ENCODE measurements at regions not wholly inside any gene's neighbourhood (a gene's known extent, or its start where the extent isn't known, plus 50 kb on each side); places are given as distances from the start of the nearest gene placed in this dataset.

DNA sequence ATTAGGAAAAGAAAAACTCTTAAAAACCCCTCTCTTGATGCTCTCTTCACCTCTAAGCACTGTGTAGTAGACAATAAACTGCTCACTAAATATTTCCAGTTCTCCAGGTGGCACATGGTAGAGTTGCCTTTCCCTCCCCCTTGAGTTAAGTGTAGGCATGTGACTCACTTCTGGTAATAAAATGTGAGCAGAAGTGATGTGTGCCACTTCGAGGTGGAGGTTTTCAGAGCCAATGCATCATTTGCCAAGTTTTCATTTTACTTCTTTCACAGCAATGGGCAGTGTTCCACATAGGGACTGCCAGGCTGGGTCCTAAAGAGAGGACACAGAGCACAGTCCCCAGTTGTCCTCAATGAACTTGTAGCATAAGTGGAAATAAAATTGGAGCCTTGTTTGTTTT lies 131.6 kb upstream of the NPY start:
- TF ChIP-seq GATA2 (CRISPR knock-in tag; IDR thresholded peaks at IDR 0.05): no peak
- TF ChIP-seq, protein P1, sequence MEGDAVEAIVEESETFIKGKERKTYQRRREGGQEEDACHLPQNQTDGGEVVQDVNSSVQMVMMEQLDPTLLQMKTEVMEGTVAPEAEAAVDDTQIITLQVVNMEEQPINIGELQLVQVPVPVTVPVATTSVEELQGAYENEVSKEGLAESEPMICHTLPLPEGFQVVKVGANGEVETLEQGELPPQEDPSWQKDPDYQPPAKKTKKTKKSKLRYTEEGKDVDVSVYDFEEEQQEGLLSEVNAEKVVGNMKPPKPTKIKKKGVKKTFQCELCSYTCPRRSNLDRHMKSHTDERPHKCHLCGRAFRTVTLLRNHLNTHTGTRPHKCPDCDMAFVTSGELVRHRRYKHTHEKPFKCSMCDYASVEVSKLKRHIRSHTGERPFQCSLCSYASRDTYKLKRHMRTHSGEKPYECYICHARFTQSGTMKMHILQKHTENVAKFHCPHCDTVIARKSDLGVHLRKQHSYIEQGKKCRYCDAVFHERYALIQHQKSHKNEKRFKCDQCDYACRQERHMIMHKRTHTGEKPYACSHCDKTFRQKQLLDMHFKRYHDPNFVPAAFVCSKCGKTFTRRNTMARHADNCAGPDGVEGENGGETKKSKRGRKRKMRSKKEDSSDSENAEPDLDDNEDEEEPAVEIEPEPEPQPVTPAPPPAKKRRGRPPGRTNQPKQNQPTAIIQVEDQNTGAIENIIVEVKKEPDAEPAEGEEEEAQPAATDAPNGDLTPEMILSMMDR (IDR thresholded peaks at IDR 0.05): no peak
- TF ChIP-seq RXRA (IDR thresholded peaks at IDR 0.05; ENCODE audit: borderline replicate concordance, low read depth): no peak
- no peak for TF ChIP-seq TEAD4 (IDR thresholded peaks at IDR 0.05; ENCODE audit: borderline replicate concordance, insufficient read depth)
- TF ChIP-seq, protein P2, sequence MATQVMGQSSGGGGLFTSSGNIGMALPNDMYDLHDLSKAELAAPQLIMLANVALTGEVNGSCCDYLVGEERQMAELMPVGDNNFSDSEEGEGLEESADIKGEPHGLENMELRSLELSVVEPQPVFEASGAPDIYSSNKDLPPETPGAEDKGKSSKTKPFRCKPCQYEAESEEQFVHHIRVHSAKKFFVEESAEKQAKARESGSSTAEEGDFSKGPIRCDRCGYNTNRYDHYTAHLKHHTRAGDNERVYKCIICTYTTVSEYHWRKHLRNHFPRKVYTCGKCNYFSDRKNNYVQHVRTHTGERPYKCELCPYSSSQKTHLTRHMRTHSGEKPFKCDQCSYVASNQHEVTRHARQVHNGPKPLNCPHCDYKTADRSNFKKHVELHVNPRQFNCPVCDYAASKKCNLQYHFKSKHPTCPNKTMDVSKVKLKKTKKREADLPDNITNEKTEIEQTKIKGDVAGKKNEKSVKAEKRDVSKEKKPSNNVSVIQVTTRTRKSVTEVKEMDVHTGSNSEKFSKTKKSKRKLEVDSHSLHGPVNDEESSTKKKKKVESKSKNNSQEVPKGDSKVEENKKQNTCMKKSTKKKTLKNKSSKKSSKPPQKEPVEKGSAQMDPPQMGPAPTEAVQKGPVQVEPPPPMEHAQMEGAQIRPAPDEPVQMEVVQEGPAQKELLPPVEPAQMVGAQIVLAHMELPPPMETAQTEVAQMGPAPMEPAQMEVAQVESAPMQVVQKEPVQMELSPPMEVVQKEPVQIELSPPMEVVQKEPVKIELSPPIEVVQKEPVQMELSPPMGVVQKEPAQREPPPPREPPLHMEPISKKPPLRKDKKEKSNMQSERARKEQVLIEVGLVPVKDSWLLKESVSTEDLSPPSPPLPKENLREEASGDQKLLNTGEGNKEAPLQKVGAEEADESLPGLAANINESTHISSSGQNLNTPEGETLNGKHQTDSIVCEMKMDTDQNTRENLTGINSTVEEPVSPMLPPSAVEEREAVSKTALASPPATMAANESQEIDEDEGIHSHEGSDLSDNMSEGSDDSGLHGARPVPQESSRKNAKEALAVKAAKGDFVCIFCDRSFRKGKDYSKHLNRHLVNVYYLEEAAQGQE (IDR thresholded peaks at IDR 0.05; ENCODE audit: low read depth, low read length): no peak
- TF ChIP-seq FOXM1 (IDR thresholded peaks at IDR 0.05; ENCODE audit: low read depth): no peak
- TF ChIP-seq SMC3 (IDR thresholded peaks at IDR 0.05; ENCODE audit: low read depth, low read length): no peak
- TF ChIP-seq YY1 (IDR thresholded peaks at IDR 0.05; ENCODE audit: low read depth): no peak
- TF ChIP-seq SIN3A (IDR thresholded peaks at IDR 0.05; ENCODE audit: borderline replicate concordance, low read depth, low read length): no peak
- no peak for TF ChIP-seq TCF12 (IDR thresholded peaks at IDR 0.05)

All from SK-N-SH (cell line).